Stomach (tissue), 8 donors: ENCODE measurements at regions not wholly inside any gene's neighbourhood (a gene's known extent, or its start where the extent isn't known, plus 50 kb on each side); places are given as distances from the start of the nearest gene placed in this dataset.

Source experiments
- DNase-seq, 2 donors: peaks; one replicate each; pipeline versions ENCODE4 v3.0.0 to v3.0.0-alpha.2; 2013 to 2019
- H3K27ac ChIP-seq, 5 donors: fragments of 200-600 bp in 4 of 5; sonication (generic) in 4 of 5; one replicate each; pipeline ENCODE4 v1.5.1; 2013 to 2019; ENCODE audit warnings: mild to moderate bottlenecking in 1 of 5, moderate library complexity in 1 of 5
- H3K27me3 ChIP-seq, 3 donors: fragments of 200-600 bp; sonication (generic); one replicate each; pipeline ENCODE4 v1.5.1; 2017 to 2019; ENCODE audit warnings: mixed run types in 1 of 3
- H3K36me3 ChIP-seq, 4 donors: fragments of 200-600 bp; sonication (generic); 1 replicate in 3 of 4; 2 replicates in 1 of 4; pipeline ENCODE4 v1.5.1; 2016 to 2019
- H3K4me1 ChIP-seq, 4 donors: fragments of 200-600 bp; sonication (generic); one replicate each; pipeline ENCODE4 v1.5.1; 2016 to 2019
- H3K4me3 ChIP-seq, 4 donors: fragments of 200-600 bp; sonication (generic) in 3 of 4; one replicate each; pipeline ENCODE4 v1.5.1; 2016 to 2019; ENCODE audit warnings: mild to moderate bottlenecking in 1 of 4
- H3K9me3 ChIP-seq, 4 donors: fragments of 200-600 bp; sonication (generic); one replicate each; pipeline ENCODE4 v1.5.1; 2016 to 2019
- CTCF ChIP-seq, 7 experiments: fragments of 450-650 bp in 4 of 7; fragments of 200-600 bp in 3 of 7; sonication (generic) in 3 of 7; IDR thresholded peaks; one replicate each; pipeline ENCODE4 v1.5.1; 2016 to 2019; ENCODE audit warnings: antibody characterized with exemption in 7 of 7, control low read depth in 2 of 7, mild to moderate bottlenecking in 1 of 7
- EP300 ChIP-seq: sonication (generic); formaldehyde crosslinking; IDR thresholded peaks from one replicate; pipeline ENCODE4 v1.6.1; 2017; ENCODE audit warnings: antibody characterized with exemption
- POLR2A ChIP-seq, 4 donors: fragments of 450-650 bp; IDR thresholded peaks; one replicate each; pipeline ENCODE4 v1.6.1; 2016; ENCODE audit warnings: antibody characterized with exemption in 4 of 4, control low read depth in 2 of 4, mild to moderate bottlenecking in 1 of 4, moderate library complexity in 1 of 4
- POLR2AphosphoS5 ChIP-seq, 3 donors: sonication (generic); formaldehyde crosslinking; IDR thresholded peaks; one replicate each; pipeline ENCODE4 v1.6.1; 2016; ENCODE audit warnings: antibody characterized with exemption in 3 of 3
- WGBS, 5 donors: extraction: QIAGEN DNeasy Blood & Tissue Kit in 3 of 5; methylation state at CpG; one replicate each; pipeline versions ENCODE4 v1.1.5 to v1.1.7; 2013 to 2018; 5-methylcytosine and 5-hydroxymethylcytosine counted together
- intact Hi-C: fragments of 100-400 bp; cut with DNase I; formaldehyde crosslinking; loops from one replicate; pipeline ENCODE4 v1.15.1; 2023; ENCODE audit warnings: low total_unique reads
- donor health status: healthy with polysubstance abuse.
- donor health status: Bipolar disorder and iron deficiency.
- donor health status: healthy.

- no peak for DNase-seq
- Histone ChIP-seq H3K27ac (no peak overlapping the region), H3K27me3 (no peaks in the 10 kb centered on the region), H3K4me1 (no peaks in the 10 kb centered on the region), H3K4me3 (no peak overlapping the region), H3K9me3 (no peaks in the 10 kb centered on the region), H3K36me3 (no peaks in the 10 kb centered on the region)
- intact Hi-C loops = no loop called here
- TF ChIP-seq POLR2AphosphoS5 (IDR thresholded peaks at IDR 0.05) (no peak), CTCF (IDR thresholded peaks at IDR 0.05) (no peak), EP300 (no peak), POLR2A (IDR thresholded peaks at IDR 0.05) (no peak)
- WGBS, 5 donors = 89 to 93% (median 90%) methylated on average over 4 of the region's 4 CpGs
Observed at GRCh38 chr3:65030014-65030627, 342.3 kb upstream of the ADAMTS9 start.

GRCh38 chr3:65029130-65029529 is 341.3 kb upstream of the ADAMTS9 start:
- WGBS, 5 donors = 78 to 95% (median 90%) methylated on average over 2 of the region's 2 CpGs
- Histone ChIP-seq H3K27ac (no peak overlapping the region), H3K4me1 (no peaks in the 10 kb centered on the region), H3K36me3 (no peaks in the 10 kb centered on the region), H3K27me3 (no peaks in the 10 kb centered on the region), H3K4me3 (no peak overlapping the region), H3K9me3 (no peaks in the 10 kb centered on the region)
- intact Hi-C loops = no loop called here
- TF ChIP-seq POLR2AphosphoS5 (IDR thresholded peaks at IDR 0.05) = no peak
- no peak for TF ChIP-seq POLR2A (IDR thresholded peaks at IDR 0.05)
- DNase-seq = no peak

- intact Hi-C loops = no loop called here
- H3K4me3 ChIP-seq = no peak overlapping the region
- H3K9me3 ChIP-seq = no peaks in the 10 kb centered on the region
- WGBS, 5 donors = 86 to 100% (median 94%) methylated on average over 2 of the region's 2 CpGs
- H3K4me1 ChIP-seq = no peaks in the 10 kb centered on the region
- DNase-seq = no peak
- no peak overlapping the region for H3K27ac ChIP-seq
- TF ChIP-seq POLR2A (IDR thresholded peaks at IDR 0.05) (no peak), EP300 (no peak), CTCF (IDR thresholded peaks at IDR 0.05) (no peak), POLR2AphosphoS5 (IDR thresholded peaks at IDR 0.05) (no peak)
- H3K27me3 ChIP-seq = no peaks in the 10 kb centered on the region
- H3K36me3 ChIP-seq = no peaks in the 10 kb centered on the region
Observed at GRCh38 chr3:65028024-65028423, 340.2 kb upstream of the ADAMTS9 start.

- no peaks in the 10 kb centered on the region for H3K9me3 ChIP-seq
- no peak overlapping the region for H3K27ac ChIP-seq
- intact Hi-C loops = no loop called here
- no peaks in the 10 kb centered on the region for H3K36me3 ChIP-seq
- no peak overlapping the region for H3K4me3 ChIP-seq
- no peak for DNase-seq
- WGBS, 5 donors = 65 to 88% (median 78%) methylated on average over 8 of the region's 8 CpGs
- H3K27me3 ChIP-seq = no peaks in the 10 kb centered on the region
- TF ChIP-seq EP300 = no peak
- no peak for TF ChIP-seq CTCF (IDR thresholded peaks at IDR 0.05)
- no peak for TF ChIP-seq POLR2AphosphoS5 (IDR thresholded peaks at IDR 0.05)
- no peak for TF ChIP-seq POLR2A (IDR thresholded peaks at IDR 0.05)
- no peaks in the 10 kb centered on the region for H3K4me1 ChIP-seq
Observed at GRCh38 chr3:65027335-65027734, 339.5 kb upstream of the ADAMTS9 start.

GRCh38 chr3:65026151-65026550 is 338.4 kb upstream of the ADAMTS9 start:
- no peak for TF ChIP-seq EP300
- TF ChIP-seq POLR2A (IDR thresholded peaks at IDR 0.05) = no peak
- no peak for TF ChIP-seq CTCF (IDR thresholded peaks at IDR 0.05)
- no peak for TF ChIP-seq POLR2AphosphoS5 (IDR thresholded peaks at IDR 0.05)

More at GRCh38 chr3:65026151-65026550, 338.4 kb upstream of the ADAMTS9 start:
- intact Hi-C loops = no loop called here
- no peak overlapping the region for H3K27ac ChIP-seq
- DNase-seq = no peak
- H3K36me3 ChIP-seq = no peaks in the 10 kb centered on the region
- 83 to 92% (median 90%) methylated on average over 9 of the region's 9 CpGs for WGBS, 5 donors
- no peaks in the 10 kb centered on the region for H3K4me1 ChIP-seq
- H3K27me3 ChIP-seq = no peaks in the 10 kb centered on the region
- H3K4me3 ChIP-seq = no peak overlapping the region
- no peaks in the 10 kb centered on the region for H3K9me3 ChIP-seq
